Astrocyte (in vitro differentiated cells and primary cell): ENCODE measurements at regions not wholly inside any gene's neighbourhood (a gene's known extent, or its start where the extent isn't known, plus 50 kb on each side); places are given as distances from the start of the nearest gene placed in this dataset.

ENCODE experiments used
- EZH2 ChIP-seq: IDR thresholded peaks from 2 replicates; pipeline ENCODE4 v1.6.1; 2012; ENCODE audit warnings: mild to moderate bottlenecking, low read length, inconsistent platforms; ENCODE audit not compliant: insufficient read depth
- TF ChIP-seq, protein P1 (sequence below): IDR thresholded peaks from 2 replicates; pipeline ENCODE4 v1.5.1; 2011; ENCODE audit warnings: low read depth, mild to moderate bottlenecking, inconsistent platforms, low read length, moderate library complexity; ENCODE audit not compliant: insufficient read depth

GRCh38 chr7:36051501-36051900 lies 101.6 kb upstream of the EEPD1 start:
- TF ChIP-seq, protein P1, sequence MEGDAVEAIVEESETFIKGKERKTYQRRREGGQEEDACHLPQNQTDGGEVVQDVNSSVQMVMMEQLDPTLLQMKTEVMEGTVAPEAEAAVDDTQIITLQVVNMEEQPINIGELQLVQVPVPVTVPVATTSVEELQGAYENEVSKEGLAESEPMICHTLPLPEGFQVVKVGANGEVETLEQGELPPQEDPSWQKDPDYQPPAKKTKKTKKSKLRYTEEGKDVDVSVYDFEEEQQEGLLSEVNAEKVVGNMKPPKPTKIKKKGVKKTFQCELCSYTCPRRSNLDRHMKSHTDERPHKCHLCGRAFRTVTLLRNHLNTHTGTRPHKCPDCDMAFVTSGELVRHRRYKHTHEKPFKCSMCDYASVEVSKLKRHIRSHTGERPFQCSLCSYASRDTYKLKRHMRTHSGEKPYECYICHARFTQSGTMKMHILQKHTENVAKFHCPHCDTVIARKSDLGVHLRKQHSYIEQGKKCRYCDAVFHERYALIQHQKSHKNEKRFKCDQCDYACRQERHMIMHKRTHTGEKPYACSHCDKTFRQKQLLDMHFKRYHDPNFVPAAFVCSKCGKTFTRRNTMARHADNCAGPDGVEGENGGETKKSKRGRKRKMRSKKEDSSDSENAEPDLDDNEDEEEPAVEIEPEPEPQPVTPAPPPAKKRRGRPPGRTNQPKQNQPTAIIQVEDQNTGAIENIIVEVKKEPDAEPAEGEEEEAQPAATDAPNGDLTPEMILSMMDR = no peak
- no peak for TF ChIP-seq EZH2
